DOHH2 (cell line): ENCODE measurements at regions not wholly inside any gene's neighbourhood (a gene's known extent, or its start where the extent isn't known, plus 50 kb on each side); places are given as distances from the start of the nearest gene placed in this dataset.

Experiments used
- H3F3A ChIP-seq: fragments of 200-600 bp; sonication (generic), shearing (Covaris generic); 2 replicates; pipeline ENCODE4 v1.6.0; 2016; ENCODE audit warnings: antibody characterized with exemption, mild to moderate bottlenecking; ENCODE audit not compliant: control insufficient read depth, insufficient read depth
- H3K27ac ChIP-seq: fragments of 200-600 bp; sonication (generic); 2 replicates; pipeline ENCODE4 v1.5.1; 2014; ENCODE audit warnings: low read depth, mild to moderate bottlenecking, low read length, moderate library complexity
- H3K27me3 ChIP-seq: fragments of 200-600 bp; sonication (generic); 2 replicates; pipeline ENCODE4 v1.6.1; 2014; ENCODE audit warnings: mild to moderate bottlenecking, low read length, mixed read lengths; ENCODE audit not compliant: control insufficient read depth
- H3K36me3 ChIP-seq: fragments of 200-600 bp; sonication (generic); 2 replicates; pipeline ENCODE4 v1.6.1; 2014; ENCODE audit warnings: mild to moderate bottlenecking, low read length, moderate library complexity, mixed read lengths; ENCODE audit not compliant: control insufficient read depth
- H3K4me1 ChIP-seq: fragments of 200-600 bp; sonication (generic); 2 replicates; pipeline ENCODE4 v1.6.1; 2014; ENCODE audit warnings: mild to moderate bottlenecking, low read length, mixed read lengths; ENCODE audit not compliant: control insufficient read depth
- H3K4me2 ChIP-seq: fragments of 200-600 bp; sonication (generic); 2 replicates; pipeline ENCODE4 v1.6.0; 2014; ENCODE audit warnings: mild to moderate bottlenecking, low read length, moderate library complexity
- H3K4me3 ChIP-seq: fragments of 200-600 bp; sonication (generic); 2 replicates; pipeline ENCODE4 v1.5.1; 2014; ENCODE audit warnings: mild to moderate bottlenecking, low read length, mixed read lengths
- H3K79me2 ChIP-seq: fragments of 200-600 bp; sonication (generic); 2 replicates; pipeline ENCODE4 v1.6.1; 2014; ENCODE audit warnings: mild to moderate bottlenecking, low read length, mixed read lengths; ENCODE audit not compliant: control insufficient read depth
- H3K9me2 ChIP-seq: fragments of 200-600 bp; sonication (generic); replicated peaks from 2 replicates; pipeline ENCODE4 v1.6.1; 2014; ENCODE audit warnings: mild to moderate bottlenecking, low read length, mixed read lengths; ENCODE audit not compliant: control insufficient read depth
- H3K9me3 ChIP-seq: fragments of 200-600 bp; sonication (generic); 2 replicates; pipeline ENCODE4 v1.6.1; 2014; ENCODE audit warnings: antibody characterized with exemption, low read length, mixed read lengths; ENCODE audit not compliant: control insufficient read depth, insufficient read depth
- H4K20me1 ChIP-seq: fragments of 200-600 bp; sonication (generic); 2 replicates; pipeline ENCODE4 v1.6.0; 2014; ENCODE audit warnings: low read depth, mild to moderate bottlenecking, antibody characterized with exemption, low read length, moderate library complexity; ENCODE audit not compliant: control insufficient read depth, insufficient read depth
- EZH2phosphoT487 ChIP-seq: fragments of 200-600 bp; sonication (generic); IDR thresholded peaks from 2 replicates; pipeline ENCODE4 v1.6.1; 2017; ENCODE audit warnings: borderline replicate concordance, mild to moderate bottlenecking, antibody characterized with exemption, low read length, moderate library complexity, mixed read lengths
- TF ChIP-seq, protein P1 (sequence below): fragments of 200-600 bp; sonication (generic); IDR thresholded peaks from one replicate; pipeline ENCODE4 v1.5.1; 2014; ENCODE audit warnings: antibody characterized with exemption, mild to moderate bottlenecking, low read depth, low read length; ENCODE audit not compliant: poor library complexity, severe bottlenecking

DNA sequence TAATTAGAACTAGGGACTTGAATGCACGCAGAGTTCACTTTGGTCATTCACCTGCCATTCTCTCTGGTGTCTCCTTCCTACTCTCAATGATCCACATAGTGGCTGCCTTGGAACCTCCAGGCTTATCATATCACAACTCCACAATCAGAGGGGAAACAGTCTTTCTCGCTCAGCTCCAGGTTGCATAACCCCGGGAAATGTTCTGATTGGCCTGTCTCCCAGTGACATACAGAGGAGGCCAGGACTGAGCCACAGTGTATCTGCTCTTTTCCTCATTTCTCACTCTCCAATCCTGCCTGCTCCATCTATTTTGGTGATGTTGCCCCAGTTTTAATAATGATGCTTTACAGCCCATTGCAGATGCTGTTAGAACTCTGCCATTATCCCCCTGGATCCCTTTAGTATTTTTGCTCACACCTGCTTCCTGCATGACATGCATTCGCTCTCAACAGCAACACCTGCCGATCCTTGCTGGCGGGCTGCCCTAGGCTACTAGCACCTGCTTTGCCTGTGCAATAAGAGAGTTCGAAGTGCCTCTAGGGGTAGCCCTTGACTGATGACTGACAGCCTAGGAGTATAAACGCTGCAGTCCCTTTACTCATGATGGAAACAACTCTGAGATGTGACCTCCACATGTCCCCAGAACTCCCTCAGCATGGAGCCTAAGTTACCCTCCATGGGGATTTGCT lies 211.3 kb upstream of the RPS6KA3 start:
- Histone ChIP-seq H3K4me1 (no peaks in the 10 kb centered on the region), H3K4me3 (no peak overlapping the region), H3K9me3 (no peaks in the 10 kb centered on the region), H3F3A (no peaks in the 10 kb centered on the region), H3K27ac (no peak overlapping the region), H4K20me1 (no peaks in the 10 kb centered on the region), H3K79me2 (no peaks in the 10 kb centered on the region), H3K9me2 (no peaks in the 10 kb centered on the region), H3K27me3 (no peaks in the 10 kb centered on the region), H3K36me3 (no peaks in the 10 kb centered on the region), H3K4me2 (no peak overlapping the region)
- TF ChIP-seq, protein P1, sequence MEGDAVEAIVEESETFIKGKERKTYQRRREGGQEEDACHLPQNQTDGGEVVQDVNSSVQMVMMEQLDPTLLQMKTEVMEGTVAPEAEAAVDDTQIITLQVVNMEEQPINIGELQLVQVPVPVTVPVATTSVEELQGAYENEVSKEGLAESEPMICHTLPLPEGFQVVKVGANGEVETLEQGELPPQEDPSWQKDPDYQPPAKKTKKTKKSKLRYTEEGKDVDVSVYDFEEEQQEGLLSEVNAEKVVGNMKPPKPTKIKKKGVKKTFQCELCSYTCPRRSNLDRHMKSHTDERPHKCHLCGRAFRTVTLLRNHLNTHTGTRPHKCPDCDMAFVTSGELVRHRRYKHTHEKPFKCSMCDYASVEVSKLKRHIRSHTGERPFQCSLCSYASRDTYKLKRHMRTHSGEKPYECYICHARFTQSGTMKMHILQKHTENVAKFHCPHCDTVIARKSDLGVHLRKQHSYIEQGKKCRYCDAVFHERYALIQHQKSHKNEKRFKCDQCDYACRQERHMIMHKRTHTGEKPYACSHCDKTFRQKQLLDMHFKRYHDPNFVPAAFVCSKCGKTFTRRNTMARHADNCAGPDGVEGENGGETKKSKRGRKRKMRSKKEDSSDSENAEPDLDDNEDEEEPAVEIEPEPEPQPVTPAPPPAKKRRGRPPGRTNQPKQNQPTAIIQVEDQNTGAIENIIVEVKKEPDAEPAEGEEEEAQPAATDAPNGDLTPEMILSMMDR = no peak
- TF ChIP-seq EZH2phosphoT487 = no peak

DNA sequence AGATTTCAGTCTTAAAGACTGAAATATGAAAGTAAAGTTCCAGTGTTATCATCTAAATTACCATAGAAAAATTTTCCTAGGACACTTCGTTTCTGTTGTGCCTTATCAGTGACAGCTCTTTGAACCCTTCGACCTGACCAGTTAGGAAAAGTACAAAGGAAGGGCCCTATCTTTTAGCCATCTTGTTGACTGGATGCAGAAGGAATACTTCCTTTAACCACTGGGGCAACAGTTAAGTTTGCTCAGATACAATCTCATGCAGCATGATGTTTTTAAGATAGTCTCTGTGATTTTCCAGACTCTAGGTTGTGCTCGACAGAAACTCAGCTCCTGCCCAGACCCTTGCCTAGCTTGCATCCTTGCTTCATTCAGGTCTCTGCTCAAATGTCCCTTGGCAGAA lies 210.5 kb upstream of the RPS6KA3 start:
- Histone ChIP-seq H3K27me3 (no peaks in the 10 kb centered on the region), H3K9me2 (no peaks in the 10 kb centered on the region), H3K79me2 (no peaks in the 10 kb centered on the region), H3K4me2 (no peak overlapping the region), H4K20me1 (no peaks in the 10 kb centered on the region), H3K36me3 (no peaks in the 10 kb centered on the region), H3K9me3 (no peaks in the 10 kb centered on the region), H3K4me1 (no peaks in the 10 kb centered on the region), H3K4me3 (no peak overlapping the region), H3F3A (no peaks in the 10 kb centered on the region), H3K27ac (no peak overlapping the region)
- TF ChIP-seq, protein P1 = no peak

DNA sequence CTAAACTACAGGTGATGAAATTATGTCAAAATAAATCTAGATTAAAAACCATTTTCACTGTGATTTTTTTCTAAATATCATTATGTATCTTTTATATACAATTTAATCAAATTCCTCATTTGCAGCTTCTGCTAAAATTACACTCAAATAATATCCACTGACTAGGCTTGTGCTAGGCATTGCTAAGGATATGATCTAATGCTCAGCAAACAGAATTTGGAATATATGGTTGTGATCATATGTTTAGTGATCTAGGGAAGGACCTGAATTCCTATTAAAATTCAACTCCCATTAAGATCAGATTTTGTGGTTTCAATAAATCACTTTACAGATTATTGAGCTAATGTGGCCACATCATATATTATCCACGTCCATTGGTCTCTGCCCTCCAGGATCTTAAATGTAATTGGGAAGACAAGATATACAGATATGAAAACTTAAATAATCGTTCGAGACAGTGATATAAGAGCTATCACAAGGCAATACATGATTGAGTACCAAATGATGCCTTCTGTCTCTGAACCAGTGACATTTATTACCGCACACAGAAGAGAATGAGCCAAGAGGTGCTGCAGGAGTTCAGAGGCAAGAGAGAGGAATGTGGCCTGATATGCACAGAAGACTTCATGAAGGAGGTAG lies 206.0 kb upstream of the RPS6KA3 start:
- Histone ChIP-seq H3K9me3 (no peaks in the 10 kb centered on the region), H3K27me3 (no peaks in the 10 kb centered on the region), H3K36me3 (no peaks in the 10 kb centered on the region), H3K79me2 (no peaks in the 10 kb centered on the region), H3F3A (no peaks in the 10 kb centered on the region), H3K4me1 (no peaks in the 10 kb centered on the region), H3K4me2 (no peak overlapping the region), H3K27ac (no peak overlapping the region), H4K20me1 (no peaks in the 10 kb centered on the region), H3K9me2 (no peaks in the 10 kb centered on the region), H3K4me3 (no peak overlapping the region)
- no peak for TF ChIP-seq EZH2phosphoT487
- TF ChIP-seq, protein P1 = no peak
